ACC112 (cell line): ENCODE measurements at regions not wholly inside any gene's neighbourhood (a gene's known extent, or its start where the extent isn't known, plus 50 kb on each side); places are given as distances from the start of the nearest gene placed in this dataset.

Experiments
- H2AFZ ChIP-seq: fragments of 200-600 bp; sonication (generic); one replicate; pipeline ENCODE4 v1.6.0; 2017; ENCODE audit warnings: antibody characterized with exemption, low read length; ENCODE audit not compliant: unreplicated experiment
- H3K27ac ChIP-seq: fragments of 200-600 bp; sonication (generic); 2 replicates; pipeline ENCODE4 v1.5.1; 2014; ENCODE audit warnings: low read depth, mild to moderate bottlenecking, antibody characterized with exemption, low read length, moderate library complexity
- H3K27me3 ChIP-seq: fragments of 200-600 bp; sonication (generic); 2 replicates; pipeline ENCODE4 v1.6.1; 2014; ENCODE audit warnings: mild to moderate bottlenecking, antibody characterized with exemption, low read length, moderate library complexity, mixed read lengths; ENCODE audit not compliant: insufficient read depth
- H3K36me3 ChIP-seq: fragments of 200-600 bp; sonication (generic); 2 replicates; pipeline ENCODE4 v1.6.1; 2016; ENCODE audit warnings: mild to moderate bottlenecking, antibody characterized with exemption, low read length, moderate library complexity, mixed read lengths; ENCODE audit not compliant: insufficient read depth
- H3K4me1 ChIP-seq: fragments of 200-600 bp; sonication (generic); one replicate; pipeline ENCODE4 v1.6.1; 2016; ENCODE audit warnings: low read length, mixed read lengths; ENCODE audit not compliant: insufficient read depth, unreplicated experiment, control insufficient read depth
- H3K4me3 ChIP-seq: fragments of 200-600 bp; sonication (generic); 2 replicates; pipeline ENCODE4 v1.5.1; 2014; ENCODE audit warnings: mild to moderate bottlenecking, low read depth, low read length
- H3K79me2 ChIP-seq: fragments of 200-600 bp; sonication (generic); one replicate; pipeline ENCODE4 v1.6.0; 2016; ENCODE audit warnings: low read length; ENCODE audit not compliant: control insufficient read depth, unreplicated experiment, insufficient read depth

- Histone ChIP-seq H3K4me1 (no peaks in the 10 kb centered on the region), H3K27ac (no peak overlapping the region), H2AFZ (no peak overlapping the region), H3K4me3 (no peak overlapping the region), H3K36me3 (no peaks in the 10 kb centered on the region), H3K27me3 (no peaks in the 10 kb centered on the region), H3K79me2 (no peaks in the 10 kb centered on the region)
Measured at GRCh38 chr18:65018184-65018583, 732.6 kb upstream of the CDH7 start.

DNA sequence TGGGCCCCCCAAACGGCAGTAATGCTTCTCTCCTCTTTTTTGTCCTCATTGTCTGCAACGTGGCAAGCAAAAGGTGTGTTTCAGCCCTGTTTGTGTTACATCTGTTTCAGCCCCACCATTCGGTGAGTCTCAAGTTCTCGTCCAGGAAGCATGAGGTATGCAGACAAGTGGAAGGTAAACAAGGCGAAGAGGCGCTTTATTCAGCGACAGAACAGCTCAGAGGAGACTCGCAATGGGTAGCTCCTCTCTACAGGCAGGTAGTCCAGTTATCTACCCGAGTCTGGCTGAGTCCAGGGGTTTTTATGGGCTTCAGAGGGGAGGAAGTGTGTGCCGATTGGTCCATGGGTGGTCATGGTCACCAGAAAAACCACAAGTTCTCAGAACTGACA, 733.4 kb upstream of the CDH7 start:
- Histone ChIP-seq H3K4me3 (no peak overlapping the region), H3K4me1 (no peaks in the 10 kb centered on the region), H3K27me3 (no peaks in the 10 kb centered on the region), H2AFZ (no peak overlapping the region), H3K27ac (no peak overlapping the region), H3K79me2 (no peaks in the 10 kb centered on the region), H3K36me3 (no peaks in the 10 kb centered on the region)

GRCh38 chr18:65016631-65017371, 734.0 kb upstream of the CDH7 start:
- no peaks in the 10 kb centered on the region for H3K27me3 ChIP-seq
- no peaks in the 10 kb centered on the region for H3K4me1 ChIP-seq
- H3K36me3 ChIP-seq, result no peaks in the 10 kb centered on the region
- H3K79me2 ChIP-seq, result no peaks in the 10 kb centered on the region
- H3K4me3 ChIP-seq, result no peak overlapping the region
- H3K27ac ChIP-seq, result no peak overlapping the region
- no peak overlapping the region for H2AFZ ChIP-seq

DNA sequence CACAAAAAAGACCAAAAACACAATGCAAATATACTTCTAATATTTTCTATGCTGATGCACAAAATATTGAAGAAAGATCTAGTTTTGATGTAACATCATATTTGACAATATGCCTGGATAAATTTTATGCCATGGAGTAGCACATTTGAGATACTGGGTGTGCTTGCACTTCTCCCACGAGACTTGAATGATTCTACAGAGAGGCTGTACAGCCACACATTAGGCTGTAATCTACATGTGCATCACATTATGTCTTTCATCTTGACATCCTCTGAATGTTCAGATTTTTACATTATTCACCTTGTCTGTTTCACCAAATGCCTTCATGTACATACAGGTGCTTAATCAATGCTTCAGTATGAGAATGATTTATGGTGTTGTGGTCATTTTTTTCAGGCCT, 756.4 kb upstream of the CDH7 start:
- Histone ChIP-seq H3K27ac (no peak overlapping the region), H3K79me2 (no peaks in the 10 kb centered on the region), H3K4me3 (no peak overlapping the region), H3K27me3 (no peaks in the 10 kb centered on the region), H2AFZ (no peak overlapping the region), H3K36me3 (no peaks in the 10 kb centered on the region), H3K4me1 (no peaks in the 10 kb centered on the region)

DNA sequence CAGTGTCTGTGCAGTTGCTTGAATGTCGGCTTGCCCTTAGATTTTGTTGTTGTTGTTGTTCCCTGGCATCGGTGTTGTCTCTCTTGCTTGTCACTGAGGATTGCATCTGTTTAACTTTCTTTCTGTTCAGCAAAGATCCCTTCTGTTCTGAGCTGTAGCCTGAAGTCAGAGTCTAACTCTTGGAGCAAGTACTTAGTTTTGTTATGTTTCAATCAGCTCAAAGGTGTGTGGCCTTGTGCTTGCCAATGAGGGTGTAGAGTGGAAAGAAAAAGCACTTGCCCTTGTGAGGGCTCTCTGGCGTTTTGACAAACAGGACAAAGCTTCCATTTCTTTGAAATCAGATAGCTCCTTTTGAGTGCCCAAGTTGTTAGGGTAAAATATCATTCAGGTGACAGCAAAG, 757.1 kb upstream of the CDH7 start:
- no peak overlapping the region for H3K27ac ChIP-seq
- no peaks in the 10 kb centered on the region for H3K36me3 ChIP-seq
- no peaks in the 10 kb centered on the region for H3K4me1 ChIP-seq
- no peaks in the 10 kb centered on the region for H3K79me2 ChIP-seq
- H3K27me3 ChIP-seq, result no peaks in the 10 kb centered on the region
- no peak overlapping the region for H2AFZ ChIP-seq
- H3K4me3 ChIP-seq, result no peak overlapping the region

DNA sequence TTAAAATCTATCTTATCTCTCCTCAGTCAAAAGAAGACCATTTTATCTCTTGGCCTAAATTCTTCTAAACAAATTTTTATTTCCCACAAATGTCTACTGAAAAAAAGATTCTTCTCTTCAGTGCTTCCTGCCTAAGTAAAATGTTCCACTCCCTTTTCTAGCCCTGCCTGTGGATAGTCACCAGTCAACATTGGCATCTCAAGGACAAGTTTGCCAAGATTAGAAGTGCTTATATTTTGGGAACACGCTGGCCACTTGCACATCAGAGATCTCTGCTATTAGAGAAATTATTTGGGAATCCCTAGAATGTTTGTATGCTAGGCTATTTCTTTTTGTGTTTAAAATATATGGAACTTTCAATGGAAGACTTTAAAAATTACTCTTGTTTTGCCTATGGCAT, 758.2 kb upstream of the CDH7 start:
- no peak overlapping the region for H3K27ac ChIP-seq
- H3K4me1 ChIP-seq, result no peaks in the 10 kb centered on the region
- no peaks in the 10 kb centered on the region for H3K36me3 ChIP-seq
- no peak overlapping the region for H3K4me3 ChIP-seq
- no peaks in the 10 kb centered on the region for H3K27me3 ChIP-seq
- no peaks in the 10 kb centered on the region for H3K79me2 ChIP-seq
- no peak overlapping the region for H2AFZ ChIP-seq

DNA sequence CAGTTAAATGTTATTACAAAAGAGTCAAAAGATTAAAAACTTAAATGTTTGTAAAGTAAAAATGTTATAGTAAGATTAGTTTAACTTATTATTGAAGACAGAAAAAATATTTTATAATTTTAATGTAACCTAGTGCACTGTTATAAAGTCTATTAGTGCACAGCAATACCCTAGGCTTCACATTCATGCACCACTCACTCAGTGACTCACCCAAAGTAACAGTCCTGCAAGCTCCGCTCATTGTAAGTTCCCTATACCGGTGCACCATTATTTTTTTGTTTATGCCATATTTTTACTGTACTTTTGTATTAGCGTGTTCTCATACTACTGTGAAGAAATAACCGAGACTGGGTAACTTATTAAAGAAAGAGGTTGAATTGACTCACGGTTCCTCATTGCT, 759.7 kb upstream of the CDH7 start:
- Histone ChIP-seq H3K27me3 (no peaks in the 10 kb centered on the region), H3K36me3 (no peaks in the 10 kb centered on the region), H3K27ac (no peak overlapping the region), H3K79me2 (no peaks in the 10 kb centered on the region), H3K4me1 (no peaks in the 10 kb centered on the region), H3K4me3 (no peak overlapping the region), H2AFZ (no peak overlapping the region)

DNA sequence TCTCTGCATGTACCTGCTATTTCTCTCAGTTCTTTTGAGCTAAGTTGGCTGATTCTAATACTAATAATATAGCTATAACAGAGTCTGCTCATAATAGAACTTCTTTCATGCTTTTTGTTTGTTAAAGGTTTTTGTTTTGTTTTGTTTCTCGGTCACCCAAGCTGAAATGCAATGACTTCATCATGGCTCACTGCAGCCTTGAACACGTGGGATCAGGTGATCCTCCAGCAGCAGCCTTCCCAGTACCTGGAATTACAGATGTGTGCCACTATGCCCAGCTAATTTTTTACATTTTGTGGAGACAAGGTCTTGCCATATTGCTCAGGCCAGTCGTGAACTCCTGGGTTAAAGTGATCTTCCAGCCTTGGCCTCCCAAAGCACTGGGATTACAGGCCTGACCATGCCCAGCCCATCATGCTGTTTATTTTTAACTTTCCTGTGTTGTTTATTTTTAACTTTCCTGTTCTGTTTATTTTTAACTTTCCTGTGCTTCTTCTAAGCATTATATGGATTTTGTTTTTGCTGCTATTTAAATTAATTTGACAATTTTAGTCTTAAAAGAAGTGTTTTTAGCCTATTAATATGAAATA, 763.8 kb upstream of the CDH7 start:
- Histone ChIP-seq H3K4me3 (no peak overlapping the region), H3K27me3 (no peaks in the 10 kb centered on the region), H3K36me3 (no peaks in the 10 kb centered on the region), H3K79me2 (no peaks in the 10 kb centered on the region), H3K27ac (no peak overlapping the region), H3K4me1 (no peaks in the 10 kb centered on the region), H2AFZ (no peak overlapping the region)

- H3K27me3 ChIP-seq, result no peaks in the 10 kb centered on the region
- H3K4me1 ChIP-seq, result no peaks in the 10 kb centered on the region
- H3K79me2 ChIP-seq, result no peaks in the 10 kb centered on the region
- no peaks in the 10 kb centered on the region for H3K36me3 ChIP-seq
- H3K27ac ChIP-seq, result no peak overlapping the region
- no peak overlapping the region for H2AFZ ChIP-seq
- no peak overlapping the region for H3K4me3 ChIP-seq
Measured at GRCh38 chr18:64983497-64984238, 767.1 kb upstream of the CDH7 start.

GRCh38 chr18:64982414-64983055, 768.3 kb upstream of the CDH7 start:
- no peak overlapping the region for H3K27ac ChIP-seq
- no peaks in the 10 kb centered on the region for H3K79me2 ChIP-seq
- H3K4me1 ChIP-seq, result no peaks in the 10 kb centered on the region
- no peaks in the 10 kb centered on the region for H3K36me3 ChIP-seq
- H3K4me3 ChIP-seq, result no peak overlapping the region
- no peak overlapping the region for H2AFZ ChIP-seq
- H3K27me3 ChIP-seq, result no peaks in the 10 kb centered on the region
